ENCODE measurements at regions not wholly inside any gene's neighbourhood (a gene's known extent, or its start where the extent isn't known, plus 50 kb on each side); places are given as distances from the start of the nearest gene placed in this dataset.
"Not testable (repeated sequence)": the region's sequence is repeated elsewhere in the genome, so short reads cannot be mapped to it uniquely, and the experiment has no call there.

DNA sequence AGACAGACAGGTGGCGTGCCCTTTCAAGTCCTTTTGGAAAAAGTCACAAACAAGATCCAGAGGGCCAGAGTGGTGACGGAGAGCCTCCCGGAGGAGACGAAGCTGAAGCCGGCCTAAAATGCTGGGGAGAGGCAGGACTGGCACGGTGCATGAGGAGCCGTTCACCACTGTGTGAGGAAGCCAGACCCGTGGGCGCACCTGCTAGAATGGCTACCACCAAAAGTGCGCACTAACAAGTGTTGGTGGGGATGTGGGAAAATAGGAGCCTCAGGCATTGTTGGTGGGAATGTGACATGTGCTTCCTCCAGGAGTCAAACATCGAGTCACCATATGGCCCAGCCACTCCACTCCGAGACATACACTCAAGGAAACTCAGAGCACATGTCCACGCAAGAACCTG is 67.4 kb upstream of the HELT start:
- no peak for DNase-seq

DNA sequence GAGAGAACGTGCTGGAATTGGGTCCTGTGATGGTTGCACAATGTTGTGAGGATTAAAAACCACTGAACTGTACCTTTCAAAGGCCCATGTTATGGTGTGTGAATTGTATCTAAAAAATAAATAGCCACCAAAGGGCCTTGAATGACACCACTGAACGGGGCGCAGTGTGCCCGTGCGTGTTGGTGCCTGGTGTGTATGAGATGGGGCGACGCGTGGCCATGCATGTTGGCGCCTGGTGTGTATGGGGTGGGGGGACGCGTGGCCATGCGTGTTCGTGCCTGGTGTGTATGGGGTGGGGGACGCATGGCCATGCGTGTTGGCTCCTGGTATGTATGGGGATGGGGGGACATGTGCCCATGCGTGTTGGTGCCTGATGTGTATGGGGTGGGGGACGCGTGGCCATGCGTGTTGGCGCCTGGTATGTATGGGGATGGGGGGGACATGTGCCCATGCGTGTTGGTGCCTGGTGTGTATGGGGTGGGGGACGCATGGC is 66.6 kb upstream of the HELT start:
- no peak for DNase-seq

DNA sequence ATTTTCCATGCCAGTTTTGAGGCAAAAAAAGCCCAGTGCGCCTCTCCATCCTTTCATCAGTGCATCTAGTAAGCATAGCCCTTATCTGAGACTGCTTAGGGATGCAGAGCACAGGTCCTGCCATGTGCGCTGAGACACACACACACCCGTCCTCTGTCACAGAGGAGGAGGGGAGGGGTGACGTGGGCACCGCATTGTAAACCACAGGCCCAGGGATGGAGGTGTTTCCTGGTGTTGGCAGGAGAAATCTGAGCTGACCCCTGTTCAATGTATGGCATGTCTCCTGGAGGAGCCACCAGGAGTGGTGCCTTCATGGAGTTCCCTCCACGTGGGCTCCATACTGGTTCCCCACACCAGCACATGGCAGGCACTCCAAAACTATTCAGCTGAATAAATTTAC is 65.8 kb upstream of the HELT start:
- DNase-seq = no peak

- DNase-seq = no peak
These were observed 64.8 kb upstream of the HELT start for GRCh38 chr4:184953421-184953945.

DNA sequence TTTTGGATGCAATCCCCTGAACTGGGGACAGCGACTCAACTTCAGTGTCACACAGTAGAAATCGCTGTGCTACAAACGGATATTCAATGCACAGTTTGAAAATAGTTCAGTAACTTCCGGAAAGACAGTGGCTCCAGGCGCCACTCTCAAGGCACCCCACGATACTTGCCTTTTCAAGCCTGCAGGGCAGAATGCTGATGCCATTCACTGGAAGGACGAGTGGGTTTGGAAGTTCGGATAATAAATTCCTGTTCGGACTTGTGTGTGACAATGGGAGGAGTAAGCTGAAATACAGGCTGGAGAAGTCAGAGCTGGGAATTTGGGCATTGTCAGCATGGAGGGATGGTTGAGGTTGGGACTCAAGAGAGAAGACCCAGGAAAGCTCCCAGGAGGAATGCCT is 64.3 kb upstream of the HELT start:
- no peak for DNase-seq

GRCh38 chr4:184954482-184954881 is 63.8 kb upstream of the HELT start:
- no peak for DNase-seq

DNA sequence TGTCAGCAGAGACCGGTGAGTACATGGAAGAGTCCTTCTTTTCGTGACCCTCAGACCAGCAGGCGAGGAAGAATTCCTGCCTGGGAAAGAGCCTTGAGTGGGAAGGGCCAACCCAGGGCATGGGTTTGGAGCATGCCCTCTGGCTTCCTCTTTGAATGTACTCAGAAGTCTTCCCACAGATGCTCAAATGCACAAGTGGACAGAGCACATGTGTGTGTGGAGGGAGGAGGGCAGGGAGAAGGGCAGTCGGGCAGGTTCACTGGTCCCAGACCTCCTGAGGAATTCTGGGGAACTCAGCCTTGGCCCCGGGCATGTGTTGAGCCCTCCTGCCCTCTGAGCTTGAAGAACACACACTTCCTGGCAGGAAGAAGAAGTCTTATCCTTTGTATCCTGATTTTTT is 63.2 kb upstream of the HELT start:
- no peak for DNase-seq

- DNase-seq = no peak
These were observed 62.7 kb upstream of the HELT start for GRCh38 chr4:184955636-184956035.

DNA sequence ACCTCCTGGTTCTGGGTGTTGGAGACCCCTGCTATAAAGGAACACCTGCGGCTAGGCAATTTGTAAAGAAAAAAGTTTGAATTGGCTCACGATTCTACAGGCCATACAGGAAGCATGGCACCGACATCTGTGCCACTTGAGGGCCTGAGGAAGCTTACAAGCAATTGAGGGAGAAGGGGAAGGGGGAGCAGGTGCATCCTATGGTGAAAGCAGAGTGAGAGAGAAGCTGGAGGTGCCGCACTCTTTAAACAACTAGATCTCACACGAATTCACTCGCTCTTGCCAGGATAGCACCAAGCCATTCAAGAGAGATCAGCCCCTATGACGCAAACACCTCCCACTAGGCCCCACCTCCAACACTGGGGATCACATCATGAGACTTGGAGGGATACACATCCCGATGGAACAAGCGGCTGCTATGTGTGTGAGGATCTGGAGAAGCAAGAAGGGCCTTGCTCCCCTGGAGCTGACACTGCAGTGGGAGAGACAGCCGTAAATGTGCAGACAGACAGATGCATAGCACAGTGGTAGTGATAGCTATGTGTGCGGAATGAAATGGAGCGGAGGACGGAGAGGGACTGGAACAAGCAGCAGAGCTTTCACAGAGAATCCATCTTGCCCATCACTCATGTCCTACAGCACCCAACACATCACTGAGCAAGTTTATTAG is 60.7 kb upstream of the HELT start:
- DNase-seq = no peak

GRCh38 chr4:184958127-184958922 is 60.0 kb upstream of the HELT start:
- no peak for DNase-seq

DNA sequence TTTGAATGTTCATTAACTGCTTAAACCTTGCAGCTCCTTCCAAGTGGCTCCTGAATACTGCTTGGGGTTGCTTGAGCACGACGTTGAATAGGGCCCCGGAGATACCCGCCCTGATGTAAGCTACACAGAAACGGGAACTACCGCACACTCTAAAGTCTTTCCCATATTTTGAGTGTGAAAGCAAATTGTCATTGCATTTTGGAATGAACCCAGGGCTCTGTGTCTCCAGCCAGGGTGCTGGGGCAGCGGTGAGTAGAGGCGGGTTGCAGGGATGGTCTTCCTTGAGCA is 59.4 kb upstream of the HELT start:
- no peak for DNase-seq

DNA sequence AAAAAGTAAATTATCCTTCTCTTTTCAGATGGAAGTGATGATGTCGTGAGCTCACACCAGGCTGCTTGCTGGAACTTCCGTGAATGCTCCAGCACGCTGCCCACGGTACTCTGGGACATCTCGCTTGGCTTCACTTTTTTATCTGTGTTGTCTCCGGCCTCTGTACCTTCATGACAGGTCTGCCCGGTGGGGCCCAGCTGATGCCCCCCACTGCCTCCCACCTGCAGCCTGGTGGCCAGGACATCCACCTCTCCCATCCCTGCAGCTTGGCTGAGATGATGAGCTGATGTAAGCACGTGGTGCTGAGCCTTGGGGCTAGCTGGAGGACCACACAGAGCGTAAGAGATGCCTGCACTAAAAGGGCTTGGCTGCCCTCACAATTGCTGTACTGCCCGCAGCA is 59.0 kb upstream of the HELT start:
- DNase-seq = no peak

DNA sequence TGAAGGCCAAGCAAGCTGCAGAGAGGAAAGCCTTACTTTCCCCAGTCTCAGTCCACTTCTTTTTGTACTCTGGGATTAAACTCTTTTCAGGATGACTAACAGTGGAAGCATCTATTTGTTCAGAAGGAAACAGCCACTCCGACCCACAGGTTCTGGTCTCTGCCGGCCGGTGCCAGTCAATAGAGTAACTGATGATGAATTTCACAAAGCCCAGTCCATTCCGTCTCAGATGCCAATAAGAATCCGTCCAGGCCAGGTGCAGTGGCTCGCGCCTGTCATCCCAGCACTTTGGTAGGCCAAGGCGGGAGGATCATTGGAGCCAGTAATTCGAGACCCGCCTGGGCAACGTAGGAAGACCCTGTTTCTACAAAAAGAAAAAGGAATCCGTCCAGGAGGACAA is 58.5 kb upstream of the HELT start:
- DNase-seq = no peak

- no peak for DNase-seq
These were observed 57.8 kb upstream of the HELT start for GRCh38 chr4:184960505-184960971.

DNA sequence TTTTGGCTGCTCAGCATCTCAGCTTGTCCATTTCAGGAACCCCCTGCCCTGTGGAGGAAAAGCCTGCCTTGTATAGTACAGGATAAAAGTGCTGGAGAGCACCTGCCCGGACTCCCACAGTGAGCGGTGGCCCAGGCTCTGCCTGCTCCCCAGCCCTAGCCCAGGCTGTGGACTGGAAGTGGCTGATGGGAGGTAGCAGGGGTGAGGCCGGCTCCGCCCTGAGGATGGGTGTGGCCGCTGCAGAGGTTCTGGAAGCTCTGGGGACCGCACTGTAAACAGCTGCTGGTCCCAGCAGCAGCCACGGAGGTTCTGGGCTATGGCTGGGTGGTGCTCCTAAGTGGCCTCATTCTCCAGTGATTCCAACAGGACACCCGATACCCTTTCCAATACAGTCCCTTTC is 56.6 kb upstream of the HELT start:
- no peak for DNase-seq

DNA sequence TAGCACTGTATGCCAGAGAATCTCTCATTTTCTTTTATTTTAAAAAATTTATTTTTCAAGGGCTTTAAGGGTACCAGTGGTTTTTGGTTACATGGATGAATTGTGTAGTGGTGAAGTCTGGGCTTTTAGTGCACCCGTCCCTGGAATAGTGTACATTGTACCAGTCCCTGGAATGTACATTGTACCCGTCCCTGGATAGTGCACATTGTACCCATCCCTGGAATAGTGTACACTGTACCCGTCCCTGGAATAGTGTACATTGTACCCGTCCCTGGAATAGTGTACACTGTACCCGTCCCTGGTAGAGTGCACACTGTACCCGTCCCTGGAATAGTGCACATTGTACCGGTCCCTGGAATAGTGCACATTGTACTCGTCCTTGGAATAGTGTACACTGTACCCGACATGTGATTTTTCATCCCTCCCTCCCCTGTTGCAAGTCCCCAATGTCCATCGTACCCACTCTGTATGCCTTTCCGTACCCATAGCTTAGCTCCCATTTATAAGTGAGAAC is 56.1 kb upstream of the HELT start:
- DNase-seq = no peak

GRCh38 chr4:184965230-184966050 is 52.9 kb upstream of the HELT start:
- not testable (repeated sequence) for DNase-seq

GRCh38 chr4:184966051-184966691 is 52.1 kb upstream of the HELT start:
- not testable (repeated sequence) for DNase-seq

DNA sequence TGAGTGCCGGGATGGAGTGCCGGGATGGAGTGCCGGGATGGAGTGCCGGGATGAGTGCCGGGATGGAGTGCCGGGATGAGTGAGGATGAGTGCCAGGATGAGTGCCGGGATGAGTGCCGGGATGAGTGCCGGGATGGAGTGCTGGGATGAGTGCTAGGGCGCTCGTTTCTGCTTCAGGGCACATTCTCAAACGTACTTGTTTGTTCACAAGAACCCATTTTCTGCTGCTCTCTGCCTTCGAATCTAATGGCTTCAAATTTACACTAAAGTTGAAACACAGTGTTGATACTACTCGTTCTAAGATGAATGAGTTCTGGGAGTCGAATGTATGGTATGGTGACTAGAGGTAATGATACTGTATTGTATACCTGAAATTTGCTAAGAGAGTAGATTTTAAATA is 50.6 kb upstream of the HELT start:
- not testable (repeated sequence) for DNase-seq

GRCh38 chr4:184968366-184968765 is 49.9 kb upstream of the HELT start:
- DNase-seq = no peak
